ENCODE measurements at regions not wholly inside any gene's neighbourhood (a gene's known extent, or its start where the extent isn't known, plus 50 kb on each side); places are given as distances from the start of the nearest gene placed in this dataset.

GRCh38 chr16:88323041-88323440, 59.7 kb upstream of the ZNF469 start:
- TF ChIP-seq CTCF (IDR thresholded peaks at IDR 0.05 in 4 of 5, conservative IDR thresholded peaks at IDR 0.05 in 1 of 5) (no peak), POLR2A (IDR thresholded peaks at IDR 0.05) (no peak)

All from gastrocnemius medialis (tissue), 4 donors.